ENCODE measurements at regions not wholly inside any gene's neighbourhood (a gene's known extent, or its start where the extent isn't known, plus 50 kb on each side); places are given as distances from the start of the nearest gene placed in this dataset.
"Not testable (repeated sequence)": the region's sequence is repeated elsewhere in the genome, so short reads cannot be mapped to it uniquely, and the experiment has no call there.

DNA sequence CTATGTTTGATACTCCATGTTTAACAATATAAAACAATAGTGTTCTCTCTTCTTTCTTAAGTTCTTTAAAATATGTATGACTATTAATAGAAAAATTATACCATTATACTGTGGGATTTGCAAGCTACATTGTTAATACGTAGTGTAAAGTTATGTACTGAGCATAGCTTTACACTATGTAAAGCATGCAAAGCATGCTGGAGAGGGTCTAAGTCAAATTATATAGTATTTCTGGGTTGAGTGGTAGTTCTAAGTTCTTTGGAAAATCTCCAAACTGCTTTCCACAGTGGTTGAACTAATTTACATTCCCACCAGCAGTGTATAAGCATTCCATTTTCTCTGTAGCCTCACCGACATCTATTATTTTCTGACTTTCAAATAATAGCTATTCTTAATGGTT lies 253.0 kb downstream of the RAP2B start:
- Histone ChIP-seq H3K4me2 (ENCODE audit: low read length) (no peak overlapping the region), H3K36me3 (ENCODE audit: insufficient read depth, low read length) (peaks cover 3% of the 10 kb centered on the region; the same call in 1 of the 2 replicates), H3K27ac (ENCODE audit: low read depth, low read length, poor library complexity, severe bottlenecking) (no peak overlapping the region), H3K4me1 (ENCODE audit: insufficient read depth, low read length, poor library complexity, severe bottlenecking) (no peaks in the 10 kb centered on the region), H3K9me2 (ENCODE audit: insufficient read depth, low read length) (no peaks in the 10 kb centered on the region), H3K9me3 (ENCODE audit: low read length) (0 out of 2 replicates have a peak, but pooled peaks cover 5% of the 10 kb centered on the region), H3K4me3 (ENCODE audit: low read depth, low read length, poor library complexity, severe bottlenecking) (no peak overlapping the region), H3K79me2 (ENCODE audit: insufficient read depth, low read depth, low read length) (no peaks in the 10 kb centered on the region), H2AFZ (ENCODE audit: low read length) (no peak overlapping the region), H4K20me1 (ENCODE audit: insufficient read depth, low read length) (no peaks in the 10 kb centered on the region)
- ChIA-PET POLR2A (no interaction called here), CTCF (ENCODE audit: unreplicated experiment) (no interaction called here)
- intact Hi-C loops (cut with micrococcal nuclease; ENCODE audit: unreplicated experiment): no loop called here
- TF ChIP-seq, protein P1, sequence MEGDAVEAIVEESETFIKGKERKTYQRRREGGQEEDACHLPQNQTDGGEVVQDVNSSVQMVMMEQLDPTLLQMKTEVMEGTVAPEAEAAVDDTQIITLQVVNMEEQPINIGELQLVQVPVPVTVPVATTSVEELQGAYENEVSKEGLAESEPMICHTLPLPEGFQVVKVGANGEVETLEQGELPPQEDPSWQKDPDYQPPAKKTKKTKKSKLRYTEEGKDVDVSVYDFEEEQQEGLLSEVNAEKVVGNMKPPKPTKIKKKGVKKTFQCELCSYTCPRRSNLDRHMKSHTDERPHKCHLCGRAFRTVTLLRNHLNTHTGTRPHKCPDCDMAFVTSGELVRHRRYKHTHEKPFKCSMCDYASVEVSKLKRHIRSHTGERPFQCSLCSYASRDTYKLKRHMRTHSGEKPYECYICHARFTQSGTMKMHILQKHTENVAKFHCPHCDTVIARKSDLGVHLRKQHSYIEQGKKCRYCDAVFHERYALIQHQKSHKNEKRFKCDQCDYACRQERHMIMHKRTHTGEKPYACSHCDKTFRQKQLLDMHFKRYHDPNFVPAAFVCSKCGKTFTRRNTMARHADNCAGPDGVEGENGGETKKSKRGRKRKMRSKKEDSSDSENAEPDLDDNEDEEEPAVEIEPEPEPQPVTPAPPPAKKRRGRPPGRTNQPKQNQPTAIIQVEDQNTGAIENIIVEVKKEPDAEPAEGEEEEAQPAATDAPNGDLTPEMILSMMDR (conservative IDR thresholded peaks at IDR 0.05; ENCODE audit: low read length): no peak
- no peak for TF ChIP-seq EZH2phosphoT487 (IDR thresholded peaks at IDR 0.05; ENCODE audit: borderline replicate concordance, low read depth, low read length)
- no TSS peak for BruUV-seq (replicated peaks)
- no peak for DNase-seq (ENCODE audit: low spot score)

DNA sequence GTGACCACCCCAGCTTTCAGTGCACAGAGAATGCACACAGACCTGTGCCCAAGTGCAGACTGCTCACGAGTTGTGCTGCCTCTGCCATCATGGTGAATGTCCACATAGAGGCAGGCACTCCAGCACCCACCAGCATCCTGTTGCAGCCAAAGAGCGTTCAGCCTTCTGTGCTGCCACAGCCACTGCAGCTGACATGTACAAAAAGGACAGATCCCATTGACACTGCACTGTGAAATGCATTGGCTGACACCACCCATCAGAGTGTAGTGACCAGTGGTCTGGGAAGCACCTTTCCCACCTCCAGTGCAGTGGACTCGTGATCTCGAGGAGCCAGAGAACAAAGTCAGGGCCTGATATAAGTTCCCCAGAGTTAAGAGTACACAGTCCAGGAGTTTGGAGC lies 260.3 kb downstream of the RAP2B start:
- Histone ChIP-seq H3K4me1 (ENCODE audit: insufficient read depth, low read length, poor library complexity, severe bottlenecking) (no peaks in the 10 kb centered on the region), H4K20me1 (ENCODE audit: insufficient read depth, low read length) (no peaks in the 10 kb centered on the region), H2AFZ (ENCODE audit: low read length) (no peak overlapping the region), H3K4me3 (ENCODE audit: low read depth, low read length, poor library complexity, severe bottlenecking) (no peak overlapping the region), H3K79me2 (ENCODE audit: insufficient read depth, low read depth, low read length) (no peaks in the 10 kb centered on the region), H3K9me3 (ENCODE audit: low read length) (peaks cover 12% of the 10 kb centered on the region; the same call in 1 of the 2 replicates), H3K27ac (ENCODE audit: low read depth, low read length, poor library complexity, severe bottlenecking) (no peak overlapping the region), H3K9me2 (ENCODE audit: insufficient read depth, low read length) (no peaks in the 10 kb centered on the region), H3K36me3 (ENCODE audit: insufficient read depth, low read length) (peaks cover 8% of the 10 kb centered on the region; the same call in 1 of the 2 replicates), H3K4me2 (ENCODE audit: low read length) (no peak overlapping the region)
- intact Hi-C loops (cut with micrococcal nuclease; ENCODE audit: unreplicated experiment): no loop called here
- CTCF ChIA-PET (ENCODE audit: unreplicated experiment): interaction anchor here (0.6 kb wide), 1 partner anchor 67 kb away, joined by 3 read pairs; no protein-coding TSS in a partner anchor
- DNase-seq (ENCODE audit: low spot score): no peak
- no TSS peak for BruUV-seq (replicated peaks)
- POLR2A ChIA-PET: no interaction called here
- no peak for TF ChIP-seq EZH2phosphoT487 (IDR thresholded peaks at IDR 0.05; ENCODE audit: borderline replicate concordance, low read depth, low read length)
- TF ChIP-seq, protein P1 (conservative IDR thresholded peaks at IDR 0.05; ENCODE audit: low read length): no peak

DNA sequence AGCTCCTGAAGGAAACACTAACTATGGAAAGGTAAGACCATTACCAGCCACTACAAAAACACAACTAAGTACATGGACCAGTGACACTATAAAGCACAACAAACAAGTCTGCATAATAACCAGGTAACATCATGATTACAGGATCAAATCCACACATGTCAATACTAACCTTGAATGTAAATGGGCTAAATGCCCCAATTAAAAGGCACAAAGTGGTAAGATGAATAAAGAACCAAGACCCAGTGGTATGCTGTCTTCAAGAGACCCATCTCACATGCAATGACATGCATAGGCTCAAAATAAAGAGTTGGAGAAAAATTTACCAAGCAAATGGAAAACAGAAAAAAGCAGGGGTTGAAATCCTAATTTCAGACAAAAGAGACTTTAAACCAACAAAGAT lies 261.8 kb downstream of the RAP2B start:
- H3K4me1 ChIP-seq (ENCODE audit: insufficient read depth, low read length, poor library complexity, severe bottlenecking); intact Hi-C loops (cut with micrococcal nuclease; ENCODE audit: unreplicated experiment); BruUV-seq (replicated peaks); H2AFZ ChIP-seq (ENCODE audit: low read length); H3K4me2 ChIP-seq (ENCODE audit: low read length); DNase-seq (ENCODE audit: low spot score); H4K20me1 ChIP-seq (ENCODE audit: insufficient read depth, low read length); H3K9me3 ChIP-seq (ENCODE audit: low read length); H3K79me2 ChIP-seq (ENCODE audit: insufficient read depth, low read depth, low read length); H3K27ac ChIP-seq (ENCODE audit: low read depth, low read length, poor library complexity, severe bottlenecking); H3K4me3 ChIP-seq (ENCODE audit: low read depth, low read length, poor library complexity, severe bottlenecking); CTCF ChIA-PET (ENCODE audit: unreplicated experiment); H3K36me3 ChIP-seq (ENCODE audit: insufficient read depth, low read length); H3K9me2 ChIP-seq (ENCODE audit: insufficient read depth, low read length): not testable (repeated sequence)
- POLR2A ChIA-PET: interaction anchor here (0.9 to 1.0 kb wide), 2 partner anchors 12 to 56 kb away, joined by 3 to 4 read pairs; no protein-coding TSS in a partner anchor
